A549 (cell line): ENCODE measurements at regions not wholly inside any gene's neighbourhood (a gene's known extent, or its start where the extent isn't known, plus 50 kb on each side); places are given as distances from the start of the nearest gene placed in this dataset.

ENCODE experiments used
- CBX2 ChIP-seq: fragments of 200-600 bp; sonication (generic); IDR thresholded peaks from 2 replicates; pipeline ENCODE4 v1.6.1; 2016; ENCODE audit warnings: low read depth, mild to moderate bottlenecking, borderline replicate concordance
- EP300 ChIP-seq, 2 experiments: fragments of >200 bp; sonication (Bioruptor Twin); formaldehyde crosslinking; IDR thresholded peaks; 2 replicates in 1 of 2; 3 replicates in 1 of 2; pipeline ENCODE4 v1.6.1; 2016 to 2017
- MYC ChIP-seq: IDR thresholded peaks from 2 replicates; pipeline ENCODE4 v1.6.1; 2012; ENCODE audit warnings: mild to moderate bottlenecking, inconsistent platforms, low read length, improper control_type of control experiment, borderline replicate concordance
- POLR2A ChIP-seq: IDR thresholded peaks from 2 replicates; pipeline ENCODE4 v1.6.1; 2012; ENCODE audit warnings: mild to moderate bottlenecking, low read length
- SMC3 ChIP-seq: fragments of >200 bp; sonication (Bioruptor Twin); formaldehyde crosslinking; IDR thresholded peaks from 3 replicates; pipeline ENCODE4 v1.6.1; 2018; ENCODE audit warnings: inconsistent platforms
- TF ChIP-seq, protein P1 (sequence below): IDR thresholded peaks from 2 replicates; pipeline ENCODE4 v1.6.1; 2012
- TF ChIP-seq, protein P2 (sequence below): fragments of >200 bp; sonication (Bioruptor Twin); formaldehyde crosslinking; IDR thresholded peaks from 3 replicates; pipeline ENCODE4 v1.5.1; 2016
- TF ChIP-seq, protein P3 (sequence below): fragments of 150-350 bp; IDR thresholded peaks from 2 replicates; pipeline ENCODE4 v1.6.1; 2014; ENCODE audit warnings: low read depth, mild to moderate bottlenecking, low read length

DNA sequence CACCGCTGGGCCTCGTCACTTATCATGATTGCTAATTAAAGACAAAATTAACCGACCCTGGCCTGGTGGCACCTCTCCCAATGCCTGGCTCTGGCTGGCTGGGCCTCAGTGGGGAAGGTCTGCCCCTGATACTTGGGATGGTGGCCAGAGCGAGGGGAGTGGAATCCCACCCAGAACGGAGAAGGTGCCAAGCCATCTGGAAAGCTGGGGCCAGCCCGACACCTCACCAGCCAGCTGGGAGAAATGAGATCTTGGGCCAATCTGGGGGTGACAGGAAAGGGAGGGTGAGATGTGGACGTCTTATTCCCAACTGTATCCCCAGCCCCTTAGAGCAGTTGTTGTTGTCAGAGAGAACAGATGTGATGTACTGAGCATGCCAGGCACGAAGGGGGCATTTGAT, 215.0 kb upstream of the PWP1 start:
- TF ChIP-seq, protein P1, sequence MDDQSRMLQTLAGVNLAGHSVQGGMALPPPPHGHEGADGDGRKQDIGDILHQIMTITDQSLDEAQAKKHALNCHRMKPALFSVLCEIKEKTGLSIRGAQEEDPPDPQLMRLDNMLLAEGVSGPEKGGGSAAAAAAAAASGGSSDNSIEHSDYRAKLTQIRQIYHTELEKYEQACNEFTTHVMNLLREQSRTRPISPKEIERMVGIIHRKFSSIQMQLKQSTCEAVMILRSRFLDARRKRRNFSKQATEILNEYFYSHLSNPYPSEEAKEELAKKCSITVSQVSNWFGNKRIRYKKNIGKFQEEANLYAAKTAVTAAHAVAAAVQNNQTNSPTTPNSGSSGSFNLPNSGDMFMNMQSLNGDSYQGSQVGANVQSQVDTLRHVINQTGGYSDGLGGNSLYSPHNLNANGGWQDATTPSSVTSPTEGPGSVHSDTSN = no peak
- TF ChIP-seq, protein P2, sequence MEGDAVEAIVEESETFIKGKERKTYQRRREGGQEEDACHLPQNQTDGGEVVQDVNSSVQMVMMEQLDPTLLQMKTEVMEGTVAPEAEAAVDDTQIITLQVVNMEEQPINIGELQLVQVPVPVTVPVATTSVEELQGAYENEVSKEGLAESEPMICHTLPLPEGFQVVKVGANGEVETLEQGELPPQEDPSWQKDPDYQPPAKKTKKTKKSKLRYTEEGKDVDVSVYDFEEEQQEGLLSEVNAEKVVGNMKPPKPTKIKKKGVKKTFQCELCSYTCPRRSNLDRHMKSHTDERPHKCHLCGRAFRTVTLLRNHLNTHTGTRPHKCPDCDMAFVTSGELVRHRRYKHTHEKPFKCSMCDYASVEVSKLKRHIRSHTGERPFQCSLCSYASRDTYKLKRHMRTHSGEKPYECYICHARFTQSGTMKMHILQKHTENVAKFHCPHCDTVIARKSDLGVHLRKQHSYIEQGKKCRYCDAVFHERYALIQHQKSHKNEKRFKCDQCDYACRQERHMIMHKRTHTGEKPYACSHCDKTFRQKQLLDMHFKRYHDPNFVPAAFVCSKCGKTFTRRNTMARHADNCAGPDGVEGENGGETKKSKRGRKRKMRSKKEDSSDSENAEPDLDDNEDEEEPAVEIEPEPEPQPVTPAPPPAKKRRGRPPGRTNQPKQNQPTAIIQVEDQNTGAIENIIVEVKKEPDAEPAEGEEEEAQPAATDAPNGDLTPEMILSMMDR = no peak
- TF ChIP-seq EP300 (IDR thresholded peaks at IDR 0.05) (no peak), CBX2 (no peak), POLR2A (no peak), MYC (no peak), SMC3 (no peak)
- TF ChIP-seq, protein P3, sequence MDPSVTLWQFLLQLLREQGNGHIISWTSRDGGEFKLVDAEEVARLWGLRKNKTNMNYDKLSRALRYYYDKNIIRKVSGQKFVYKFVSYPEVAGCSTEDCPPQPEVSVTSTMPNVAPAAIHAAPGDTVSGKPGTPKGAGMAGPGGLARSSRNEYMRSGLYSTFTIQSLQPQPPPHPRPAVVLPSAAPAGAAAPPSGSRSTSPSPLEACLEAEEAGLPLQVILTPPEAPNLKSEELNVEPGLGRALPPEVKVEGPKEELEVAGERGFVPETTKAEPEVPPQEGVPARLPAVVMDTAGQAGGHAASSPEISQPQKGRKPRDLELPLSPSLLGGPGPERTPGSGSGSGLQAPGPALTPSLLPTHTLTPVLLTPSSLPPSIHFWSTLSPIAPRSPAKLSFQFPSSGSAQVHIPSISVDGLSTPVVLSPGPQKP = no peak
